ENCODE measurements at regions not wholly inside any gene's neighbourhood (a gene's known extent, or its start where the extent isn't known, plus 50 kb on each side); places are given as distances from the start of the nearest gene placed in this dataset.
"Not testable (repeated sequence)": the region's sequence is repeated elsewhere in the genome, so short reads cannot be mapped to it uniquely, and the experiment has no call there.

- not testable (repeated sequence) for TF ChIP-seq CTCF (IDR thresholded peaks at IDR 0.05); JUN (IDR thresholded peaks at IDR 0.05); KDM5A (IDR thresholded peaks at IDR 0.05); CHD4 (IDR thresholded peaks at IDR 0.05; ENCODE audit: borderline replicate concordance); HOXA7 (CRISPR knock-in tag; IDR thresholded peaks at IDR 0.05); USF2 (IDR thresholded peaks at IDR 0.05); JUNB (IDR thresholded peaks at IDR 0.05); ZNF302 (CRISPR knock-in tag; IDR thresholded peaks at IDR 0.05); POLR2AphosphoS2 (conservative IDR thresholded peaks at IDR 0.05; ENCODE audit: low read length); POLR2A (IDR thresholded peaks at IDR 0.05; ENCODE audit: low read length); SMC3 (IDR thresholded peaks at IDR 0.05); ZFP36 (IDR thresholded peaks at IDR 0.05; ENCODE audit: borderline replicate concordance, partially characterized antibody); BHLHE40 (IDR thresholded peaks at IDR 0.05; ENCODE audit: low read depth, low read length); CBX8 (IDR thresholded peaks at IDR 0.05)
Measured at GRCh38 chr11:7861292-7861691, 64.5 kb upstream of the OR5P2 start.
